ENCODE measurements at regions not wholly inside any gene's neighbourhood (a gene's known extent, or its start where the extent isn't known, plus 50 kb on each side); places are given as distances from the start of the nearest gene placed in this dataset.

- no peak for DNase-seq
These were observed 119.1 kb upstream of the ATXN7L3B start for GRCh38 chr12:74418573-74418972.

DNA sequence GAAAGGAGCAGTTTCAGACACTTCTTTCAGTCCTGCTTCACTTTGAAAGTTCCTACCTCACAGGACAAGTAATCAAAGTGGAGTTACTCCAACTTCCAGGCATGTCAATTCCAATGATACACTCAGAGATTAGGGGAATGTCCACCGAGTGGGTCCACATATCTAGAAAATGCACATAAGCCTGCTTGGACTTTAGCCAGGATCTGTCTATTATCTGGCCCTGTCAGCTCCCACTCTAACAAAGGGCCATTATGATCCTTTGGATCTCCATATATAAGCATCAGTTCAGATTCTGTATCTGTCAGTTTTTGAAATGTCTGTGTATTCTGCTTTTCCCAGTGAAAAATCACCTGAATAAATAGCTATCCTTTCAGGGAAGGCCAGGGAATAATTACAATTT, 112.9 kb upstream of the ATXN7L3B start:
- DNase-seq = peak; percentile 7

- no peak for DNase-seq
These were observed 111.5 kb upstream of the ATXN7L3B start for GRCh38 chr12:74426091-74426490.

- no peak for DNase-seq
These were observed 108.1 kb upstream of the ATXN7L3B start for GRCh38 chr12:74429535-74429934.

- no peak for DNase-seq
These were observed 105.8 kb upstream of the ATXN7L3B start for GRCh38 chr12:74431801-74432200.

GRCh38 chr12:74440469-74440868, 97.2 kb upstream of the ATXN7L3B start:
- no peak for DNase-seq

DNA sequence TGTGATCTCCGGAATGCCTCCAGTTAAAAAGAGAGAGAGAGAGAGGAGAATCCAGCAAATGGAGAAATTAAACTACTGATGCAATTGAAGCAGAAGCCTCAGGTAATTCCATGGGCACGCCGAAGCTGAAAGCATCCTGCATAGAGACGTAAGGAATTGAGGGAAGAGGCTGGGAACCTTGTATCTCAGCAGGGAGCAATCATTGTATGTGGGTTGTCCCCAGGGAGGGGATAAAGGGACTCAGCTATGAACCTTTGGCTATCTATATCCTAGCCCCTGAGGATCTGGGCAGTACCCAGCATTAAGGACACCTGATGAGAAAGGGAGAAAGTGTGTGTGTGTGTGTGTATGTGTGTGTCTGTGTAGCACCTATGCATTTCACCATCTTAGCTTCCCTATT, 95.8 kb upstream of the ATXN7L3B start:
- DNase-seq = no peak

- DNase-seq = no peak
These were observed 91.2 kb upstream of the ATXN7L3B start for GRCh38 chr12:74446466-74446865.

- DNase-seq = no peak
These were observed 87.8 kb upstream of the ATXN7L3B start for GRCh38 chr12:74449872-74450271.

DNA sequence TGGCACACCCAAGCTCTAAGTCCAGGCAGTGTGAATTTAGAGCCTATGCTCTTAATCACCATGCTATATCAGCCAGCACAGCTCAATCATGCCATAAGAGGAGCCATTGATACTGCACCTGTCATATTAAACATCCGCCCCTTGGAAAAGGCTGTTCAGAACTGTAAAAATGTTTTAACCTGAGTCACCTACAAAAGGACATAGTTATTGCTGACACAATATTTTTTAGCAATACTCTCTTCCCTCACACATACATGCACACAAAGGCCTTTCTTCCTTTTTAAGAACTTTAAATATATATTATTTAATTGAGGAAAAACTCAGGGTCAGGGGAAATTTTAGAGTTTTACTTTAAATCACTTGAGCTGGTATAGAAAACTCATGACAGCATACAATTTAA, 83.5 kb upstream of the ATXN7L3B start:
- DNase-seq = no peak

GRCh38 chr12:74455429-74455828, 82.2 kb upstream of the ATXN7L3B start:
- DNase-seq = no peak

DNA sequence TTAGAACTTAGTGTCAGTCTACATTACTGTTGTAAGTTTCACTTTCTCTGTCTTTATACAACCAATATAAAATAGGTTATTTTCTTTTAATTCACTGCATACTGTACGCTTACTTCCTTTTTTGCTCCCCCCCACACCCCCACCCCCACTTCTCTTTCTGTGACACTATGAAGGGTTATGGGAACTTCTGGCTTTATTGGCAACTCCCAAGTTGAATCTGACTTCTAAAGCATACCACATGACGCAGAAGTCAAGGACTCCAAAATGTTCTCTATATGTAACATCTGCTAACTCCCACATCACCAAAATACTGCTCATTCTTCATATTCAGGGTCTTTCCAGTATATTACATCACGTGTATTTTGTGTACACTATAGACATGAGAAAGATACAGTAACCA, 81.2 kb upstream of the ATXN7L3B start:
- DNase-seq = no peak

- DNase-seq = no peak
These were observed 69.2 kb upstream of the ATXN7L3B start for GRCh38 chr12:74468401-74468800.

GRCh38 chr12:74476234-74476633, 61.4 kb upstream of the ATXN7L3B start:
- DNase-seq = no peak

DNA sequence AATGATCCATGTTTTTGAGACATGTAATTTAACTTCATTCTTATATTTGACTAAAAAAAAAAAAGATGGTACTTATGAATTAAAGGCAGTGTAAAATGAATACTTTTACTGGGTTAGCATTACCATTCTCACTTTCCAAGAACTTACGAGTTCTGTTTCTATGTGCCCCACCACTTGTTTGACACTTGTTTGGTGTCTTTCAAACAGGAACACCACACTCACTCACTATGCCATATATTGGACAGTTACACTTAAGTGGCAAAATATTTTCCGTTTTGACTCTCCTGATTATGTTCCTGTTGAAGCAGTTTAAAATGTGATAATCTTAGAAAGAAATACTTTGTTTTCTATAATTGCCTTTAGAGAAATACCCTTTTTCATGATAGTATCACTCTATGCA, 56.6 kb upstream of the ATXN7L3B start:
- DNase-seq = no peak

- no peak for DNase-seq
These were observed 55.5 kb upstream of the ATXN7L3B start for GRCh38 chr12:74482115-74482514.

DNA sequence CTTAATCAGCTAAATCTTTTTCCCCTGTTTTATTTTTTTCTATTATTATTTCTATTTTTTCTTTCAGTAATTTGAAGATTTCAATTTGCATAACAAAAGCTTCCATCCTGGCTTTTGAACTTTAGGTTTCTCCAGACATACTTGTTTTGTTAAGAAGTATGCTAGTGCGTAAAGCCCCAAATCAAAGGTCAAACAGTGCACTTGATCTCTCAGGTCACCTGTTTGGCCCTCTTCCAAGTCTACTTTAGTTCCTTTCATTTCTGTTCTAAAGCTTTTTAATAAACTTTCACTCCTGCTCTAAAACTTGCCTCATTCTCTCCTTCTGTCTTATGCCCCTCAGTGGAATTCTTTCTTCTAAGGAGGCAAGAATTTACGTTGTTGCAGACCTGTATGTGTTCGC, 54.6 kb upstream of the ATXN7L3B start:
- DNase-seq = no peak
